SW 1271 (cell line): ENCODE measurements at regions not wholly inside any gene's neighbourhood (a gene's known extent, or its start where the extent isn't known, plus 50 kb on each side); places are given as distances from the start of the nearest gene placed in this dataset.

ENCODE experiments used
- DNase-seq, 2 experiments: peaks; one replicate each; lab custom pipeline; 2025; lab: John Stamatoyannopoulos, UW

GRCh38 chr2:188851311-188851710, 122.9 kb upstream of the COL3A1 start:
- no peak for DNase-seq

GRCh38 chr2:188851826-188852225, 122.3 kb upstream of the COL3A1 start:
- DNase-seq = no peak

- no peak for DNase-seq
Observed at GRCh38 chr2:188852772-188853171, 121.4 kb upstream of the COL3A1 start.

DNA sequence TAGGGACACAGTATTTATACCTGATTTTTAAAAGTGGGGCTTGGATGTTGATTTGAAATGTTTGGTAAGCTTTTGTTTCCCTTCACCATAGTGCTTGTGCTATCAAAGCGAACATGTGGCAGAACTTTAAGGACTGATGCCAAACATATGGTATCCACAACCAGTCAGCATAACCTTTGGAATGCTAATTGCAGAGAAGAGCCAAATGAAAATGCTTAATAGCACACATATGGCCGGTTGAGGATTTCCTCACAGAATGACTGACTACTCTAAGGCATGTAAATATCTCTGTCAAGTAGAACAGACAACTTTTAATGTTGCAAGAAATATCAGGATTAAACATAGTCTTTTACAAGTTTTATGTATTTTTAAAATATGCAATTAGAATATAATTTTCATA, 120.9 kb upstream of the COL3A1 start:
- DNase-seq = no peak

GRCh38 chr2:188865681-188866080, 108.5 kb upstream of the COL3A1 start:
- no peak for DNase-seq

DNA sequence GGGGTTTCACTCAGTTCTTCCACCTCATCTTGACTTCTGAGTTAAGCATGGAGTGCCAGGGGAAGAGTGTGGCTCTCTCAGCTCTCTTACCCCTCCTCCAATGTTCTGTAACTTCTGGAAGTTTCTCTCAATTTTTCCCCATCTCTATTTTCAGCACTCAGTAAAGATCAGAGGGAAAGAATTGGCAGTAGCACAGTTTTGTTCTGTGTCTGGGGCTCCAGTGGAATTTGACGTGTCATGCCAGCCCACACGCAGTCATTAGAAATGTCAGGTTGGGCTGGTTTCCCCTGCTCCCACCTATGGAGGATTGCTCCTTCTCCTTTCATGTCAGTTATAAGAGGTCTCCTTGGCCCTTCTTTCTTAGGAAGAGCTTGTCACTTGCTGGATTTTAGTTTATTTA, 104.6 kb upstream of the COL3A1 start:
- DNase-seq = no peak

GRCh38 chr2:188870289-188870688, 103.9 kb upstream of the COL3A1 start:
- DNase-seq = no peak

DNA sequence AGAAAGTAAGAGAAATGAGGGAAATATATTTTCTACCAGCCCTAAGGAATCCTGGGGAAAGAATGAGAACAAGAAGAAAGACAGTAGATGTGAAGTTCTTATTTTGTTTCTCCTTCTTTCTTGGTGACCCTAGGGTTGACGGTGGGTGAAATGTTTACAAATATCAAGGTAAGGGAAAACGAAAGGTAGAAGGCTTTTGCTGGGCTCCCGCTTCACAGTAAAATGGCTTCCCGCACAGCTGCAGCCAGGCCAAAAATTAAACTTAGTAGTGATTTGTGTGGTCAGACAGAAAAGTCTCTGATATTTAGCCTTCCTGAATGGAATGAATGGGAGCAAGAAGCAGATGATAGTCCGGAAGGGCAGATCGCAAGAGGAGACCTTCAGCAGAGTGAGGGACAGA, 99.1 kb upstream of the COL3A1 start:
- DNase-seq = no peak

DNA sequence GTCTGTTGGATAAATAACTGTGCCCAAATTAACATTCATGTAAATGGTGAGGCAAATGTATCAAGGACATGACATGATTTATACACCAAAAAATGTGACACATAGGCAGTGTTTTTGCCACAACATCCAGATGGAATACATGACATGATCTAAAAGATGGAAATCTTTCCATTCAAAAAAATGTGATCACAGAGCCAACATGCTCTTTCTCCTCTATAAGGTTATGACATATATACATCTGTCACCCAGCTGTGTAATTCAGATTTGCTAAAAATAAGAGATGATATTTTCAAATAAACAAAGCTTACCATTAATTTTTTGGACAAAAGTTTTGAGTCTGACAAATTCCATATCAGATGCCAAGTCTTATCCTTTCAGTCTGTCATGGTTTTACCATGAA, 95.5 kb upstream of the COL3A1 start:
- no peak for DNase-seq

- no peak for DNase-seq
Observed at GRCh38 chr2:188880740-188881139, 93.4 kb upstream of the COL3A1 start.

DNA sequence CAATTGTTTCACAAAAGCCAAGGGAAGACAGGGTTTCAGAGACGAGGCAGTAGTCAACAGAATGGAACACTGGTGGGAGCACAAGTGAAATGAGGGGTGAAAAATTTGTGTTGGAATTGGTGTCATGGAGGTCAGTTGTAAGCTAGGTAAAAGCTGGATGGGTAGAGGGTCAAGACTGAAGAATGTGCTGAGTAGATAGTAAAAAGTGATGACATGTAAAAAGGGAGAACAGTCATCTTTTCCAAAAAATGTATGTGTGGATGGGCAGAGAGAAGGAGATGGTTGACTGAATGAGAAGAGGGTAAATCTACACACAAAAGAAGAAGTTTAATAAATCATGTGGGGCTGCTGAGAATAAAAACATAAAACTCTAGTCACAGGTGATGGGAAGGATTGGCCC, 92.7 kb upstream of the COL3A1 start:
- DNase-seq = no peak

DNA sequence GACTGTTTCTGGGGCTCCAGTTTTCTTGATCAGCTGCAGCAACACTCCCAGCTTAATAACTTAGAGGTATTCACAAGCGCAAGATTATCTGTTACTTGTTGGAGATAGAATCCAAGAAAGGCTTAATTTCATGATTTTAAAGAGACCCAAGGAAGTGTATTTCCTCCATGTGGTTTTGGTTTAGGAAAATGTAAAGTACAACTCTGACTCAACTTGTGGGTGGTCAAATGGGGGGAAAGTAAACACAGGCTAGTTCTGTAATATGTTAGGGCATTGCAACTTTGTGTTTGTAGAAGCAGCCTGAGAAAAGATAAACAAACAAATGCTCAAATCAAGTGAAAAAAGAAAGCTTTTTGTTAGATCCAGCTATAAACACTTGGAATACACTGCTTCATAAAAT, 90.1 kb upstream of the COL3A1 start:
- DNase-seq = no peak

GRCh38 chr2:188884517-188884916, 89.7 kb upstream of the COL3A1 start:
- no peak for DNase-seq

GRCh38 chr2:188889187-188889586, 85.0 kb upstream of the COL3A1 start:
- DNase-seq = no peak

GRCh38 chr2:188890755-188891154, 83.4 kb upstream of the COL3A1 start:
- no peak for DNase-seq

- no peak for DNase-seq
Observed at GRCh38 chr2:188892636-188893035, 81.5 kb upstream of the COL3A1 start.

DNA sequence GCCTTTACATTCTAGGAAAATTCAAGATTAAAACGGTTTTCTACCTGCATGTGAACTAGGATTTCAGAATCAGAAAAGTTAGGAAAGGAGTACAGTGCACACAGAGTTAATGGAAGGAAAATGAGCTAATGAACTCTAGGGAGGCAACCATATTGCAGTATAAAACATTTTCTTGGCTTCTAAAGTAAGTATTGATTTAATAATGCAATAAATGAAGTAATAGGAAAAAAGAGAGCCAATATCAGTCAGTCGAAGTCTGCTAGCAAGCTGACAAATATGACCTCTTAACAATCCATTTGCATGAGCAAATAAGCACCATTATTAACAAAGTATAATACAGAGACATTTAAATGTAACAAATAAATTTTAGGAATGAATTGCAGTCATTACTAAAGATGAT, 80.2 kb upstream of the COL3A1 start:
- DNase-seq = no peak

- no peak for DNase-seq
Observed at GRCh38 chr2:188894979-188895378, 79.2 kb upstream of the COL3A1 start.

GRCh38 chr2:188897096-188897495, 77.1 kb upstream of the COL3A1 start:
- DNase-seq = no peak

DNA sequence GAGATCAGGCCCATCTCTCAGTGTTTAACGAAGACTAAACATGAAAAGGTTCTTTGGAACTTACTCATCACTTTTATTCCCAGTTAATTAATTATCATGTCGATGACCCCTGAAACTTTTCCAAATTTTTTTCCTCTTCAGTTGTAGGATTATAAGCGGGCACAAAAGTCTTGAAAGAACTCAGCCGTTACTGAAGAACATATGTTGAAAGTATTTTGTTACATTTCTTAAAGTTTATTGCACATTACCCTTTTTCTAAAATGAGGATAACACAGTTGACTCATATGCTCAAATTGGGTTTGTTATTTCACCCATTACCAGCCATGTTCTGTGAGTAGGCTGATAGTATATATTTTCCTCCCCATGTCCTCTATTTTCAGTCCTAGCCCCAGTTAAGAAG, 75.9 kb upstream of the COL3A1 start:
- DNase-seq = no peak

- no peak for DNase-seq
Observed at GRCh38 chr2:188902901-188903491, 71.2 kb upstream of the COL3A1 start.

- no peak for DNase-seq
Observed at GRCh38 chr2:188903740-188904139, 70.4 kb upstream of the COL3A1 start.

GRCh38 chr2:188909036-188909435, 65.1 kb upstream of the COL3A1 start:
- DNase-seq = no peak

- no peak for DNase-seq
Observed at GRCh38 chr2:188916736-188917135, 57.4 kb upstream of the COL3A1 start.

- no peak for DNase-seq
Observed at GRCh38 chr2:188917632-188918031, 56.5 kb upstream of the COL3A1 start.
